Endometrial microvascular endothelial cells (primary cell): ENCODE measurements at regions not wholly inside any gene's neighbourhood (a gene's known extent, or its start where the extent isn't known, plus 50 kb on each side); places are given as distances from the start of the nearest gene placed in this dataset.
"Not testable (repeated sequence)": the region's sequence is repeated elsewhere in the genome, so short reads cannot be mapped to it uniquely, and the experiment has no call there.

Source experiments
- in situ Hi-C: cut with HindIII; loops from 2 replicates; pipeline ENCODE4 v1.10.0; 2017; ENCODE audit warnings: low sequenced_read_pairs, low pct_unique_long_range_greater_than_20kb; ENCODE audit errors: inconsistent ontology term

DNA sequence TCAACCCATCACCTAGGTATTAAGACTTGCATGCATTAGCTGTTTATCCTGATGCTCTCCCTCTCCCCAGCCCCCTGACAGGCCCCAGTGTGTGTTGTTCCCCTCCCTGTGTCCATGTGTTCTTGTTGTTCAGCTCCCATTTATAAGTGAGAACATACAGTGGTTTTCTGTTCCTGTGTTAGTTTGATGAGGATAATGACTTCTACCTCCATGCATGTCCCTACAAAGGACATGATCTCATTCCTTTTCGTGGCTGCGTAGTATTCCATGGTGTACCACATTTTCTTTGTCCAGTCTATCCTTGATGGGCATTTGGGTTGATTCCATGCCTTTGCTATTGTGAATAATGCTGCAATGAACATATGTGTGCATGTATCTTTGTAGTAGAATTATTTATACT lies 578.3 kb downstream of the ZNF608 start:
- in situ Hi-C loops = not testable (repeated sequence)

DNA sequence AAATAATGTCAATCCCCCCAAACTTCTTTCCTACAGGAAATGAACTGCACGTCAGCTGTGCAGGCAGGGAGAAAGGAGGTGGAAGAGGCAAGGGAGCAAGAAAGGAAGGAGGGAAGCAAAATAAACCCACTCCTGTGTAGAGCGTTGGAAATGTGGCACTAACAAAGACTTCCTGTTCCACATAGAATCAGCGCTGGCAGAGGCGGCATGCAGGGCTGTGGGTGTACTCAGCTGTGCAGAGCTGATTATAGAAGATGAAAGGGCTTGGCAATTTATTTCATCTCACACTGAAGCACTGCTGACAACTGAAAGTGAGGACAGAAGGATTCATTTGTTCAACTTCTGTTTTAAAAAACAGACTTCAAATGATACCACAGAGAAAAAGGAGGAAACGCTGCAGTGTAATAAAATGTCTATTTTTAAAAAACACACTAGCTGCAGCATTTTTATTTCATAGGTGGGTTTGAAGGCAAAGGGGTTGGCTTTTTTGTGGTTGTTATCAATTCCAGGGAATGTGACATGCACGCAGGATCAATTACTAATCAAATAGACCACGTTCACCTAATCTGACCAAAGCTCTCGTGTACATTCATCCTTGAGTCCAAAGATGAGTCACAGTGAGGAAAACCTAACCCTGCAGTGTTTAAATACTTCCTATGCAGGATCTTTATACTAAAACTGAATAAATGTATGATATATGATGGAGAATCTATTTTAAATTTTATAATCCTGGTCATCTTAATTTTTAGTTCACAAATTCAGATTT lies 583.5 kb downstream of the ZNF608 start:
- in situ Hi-C loops = no loop called here

DNA sequence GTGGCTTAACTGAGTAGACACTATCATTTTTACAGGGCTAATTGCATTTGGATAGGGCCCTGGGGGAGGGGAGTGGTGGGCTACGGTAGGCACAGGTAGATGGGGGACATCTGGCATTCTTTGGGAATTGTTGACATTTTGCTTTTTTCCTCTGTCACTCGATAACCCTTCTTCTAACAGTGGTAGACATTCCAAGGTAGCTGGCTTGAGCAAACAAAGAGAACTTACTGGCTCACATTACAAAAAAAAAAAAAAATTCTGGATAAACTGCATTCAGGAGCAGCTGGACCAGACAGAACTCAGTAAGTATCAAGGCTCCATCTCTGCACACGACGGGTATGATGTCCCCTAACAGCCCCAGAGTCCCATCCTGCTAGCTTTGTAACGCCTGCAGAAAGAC lies 585.2 kb downstream of the ZNF608 start:
- in situ Hi-C loops = no loop called here

DNA sequence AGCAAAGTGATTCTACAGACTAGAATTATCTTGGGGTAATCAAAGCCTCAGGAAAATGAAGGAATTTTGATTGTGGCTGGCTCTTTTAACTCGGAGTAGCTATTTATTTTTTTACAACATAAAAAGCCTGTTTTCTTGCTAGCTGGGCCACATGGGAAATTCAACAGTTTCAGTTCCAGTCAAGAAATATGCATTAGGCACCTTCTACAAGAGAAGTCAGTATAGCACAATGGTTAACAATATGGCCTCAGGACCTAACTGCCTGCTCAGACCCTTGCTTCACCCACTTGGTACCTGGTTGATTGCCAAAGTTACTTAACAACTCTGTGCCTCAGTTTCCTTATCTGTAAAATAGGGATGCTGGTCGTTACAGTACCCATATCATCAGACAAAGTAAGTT lies 586.2 kb downstream of the ZNF608 start:
- in situ Hi-C loops = no loop called here

DNA sequence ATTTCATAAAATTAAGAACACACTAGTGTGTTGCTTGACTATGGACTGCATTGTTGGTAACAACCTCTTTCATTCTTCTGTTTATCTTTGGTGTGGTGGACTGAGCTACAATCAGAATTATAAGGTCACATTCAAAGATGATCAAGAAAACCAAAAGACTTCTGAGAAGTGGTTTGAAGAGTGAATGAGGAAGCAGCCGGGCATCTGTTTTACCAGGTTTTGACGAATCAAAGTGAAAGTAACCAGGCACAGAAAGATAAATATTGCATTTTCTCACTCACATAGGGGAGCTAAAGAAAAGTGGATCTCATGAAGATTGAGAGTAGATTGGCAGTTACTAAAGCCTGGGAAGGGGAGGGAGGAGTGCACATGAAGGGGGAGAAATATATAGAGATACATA lies 589.1 kb downstream of the ZNF608 start:
- in situ Hi-C loops = no loop called here

DNA sequence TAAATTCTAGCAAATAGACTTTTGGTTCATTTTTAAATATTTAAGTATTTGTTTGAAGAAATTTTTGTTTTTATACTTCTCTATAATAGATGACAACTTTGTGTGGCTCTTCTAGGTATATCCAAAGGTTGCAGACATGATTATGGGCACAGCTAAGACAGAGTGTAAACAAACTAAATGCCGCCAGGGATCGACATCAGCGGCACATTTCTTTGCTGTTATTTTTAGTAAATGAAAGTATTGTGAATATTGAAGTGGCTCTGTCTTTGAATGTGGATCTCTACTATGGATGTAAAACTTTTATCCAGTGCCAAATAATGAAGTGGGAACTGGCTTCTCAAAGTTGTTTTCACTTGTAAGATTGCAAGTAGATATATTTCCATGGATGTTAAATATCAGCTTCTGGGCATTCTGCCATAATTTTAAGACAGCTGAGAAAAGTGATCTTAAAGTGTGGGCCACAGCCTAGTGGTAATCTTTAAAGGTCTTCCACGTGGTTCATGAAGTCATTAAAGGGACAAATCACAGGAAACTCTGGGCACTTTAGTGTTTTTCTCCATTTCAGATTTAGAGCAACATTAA lies 589.9 kb downstream of the ZNF608 start:
- in situ Hi-C loops = no loop called here

DNA sequence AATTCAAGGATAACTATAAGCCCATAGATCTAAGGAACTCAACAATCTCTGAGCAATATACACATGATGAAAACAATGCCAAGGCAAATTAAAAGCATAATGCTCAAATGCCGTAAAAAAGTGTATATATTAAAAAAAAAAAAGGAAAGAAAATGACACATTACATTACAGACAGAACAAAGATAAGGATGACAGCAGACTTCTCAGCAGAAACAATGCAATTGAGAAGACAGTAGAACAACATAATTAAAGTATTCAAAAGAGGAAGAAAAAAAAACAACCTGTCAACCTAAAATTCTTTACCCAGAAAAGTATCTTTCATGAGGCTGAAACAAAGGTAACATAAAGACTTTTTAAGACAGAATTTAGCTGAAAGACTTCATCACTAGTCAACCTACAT lies 591.7 kb downstream of the ZNF608 start:
- in situ Hi-C loops = no loop called here

DNA sequence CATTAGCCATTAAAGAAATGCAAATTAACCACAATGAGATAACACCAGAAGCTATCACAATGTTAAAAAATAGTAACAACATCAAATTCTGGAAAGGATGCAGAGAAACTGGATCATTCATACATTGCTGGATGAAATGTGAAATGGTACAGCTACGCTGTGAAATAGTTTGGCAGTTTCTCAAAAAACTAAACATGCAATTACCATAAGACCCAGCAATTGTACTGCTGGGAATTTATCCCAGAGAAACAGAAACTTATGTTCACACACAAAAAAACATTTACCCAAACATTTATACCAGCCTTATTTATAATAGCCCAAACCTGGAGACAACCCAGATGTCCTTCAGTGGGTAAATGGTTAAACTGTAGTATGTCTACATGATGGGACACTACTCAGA lies 592.9 kb downstream of the ZNF608 start:
- in situ Hi-C loops = no loop called here

DNA sequence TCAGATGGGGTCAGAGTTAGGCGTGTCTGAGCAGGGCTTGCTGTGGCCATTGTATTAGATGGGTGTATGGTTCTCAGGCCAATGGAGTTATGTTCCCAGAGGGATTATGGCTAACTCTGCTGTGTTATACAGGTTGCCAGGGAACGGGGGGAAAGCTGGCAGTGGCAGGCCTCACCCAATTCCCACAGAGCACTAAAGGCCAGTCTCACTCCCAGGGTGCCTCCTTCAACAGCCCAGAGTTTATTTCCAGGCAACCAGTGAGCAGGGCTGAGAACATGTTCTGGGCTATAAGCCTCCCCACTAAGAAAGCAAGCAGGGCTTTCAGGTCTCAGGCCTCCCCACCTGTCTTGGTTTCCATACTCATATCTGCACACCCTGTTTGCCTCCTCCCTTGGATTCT lies 597.9 kb downstream of the ZNF608 start:
- in situ Hi-C loops = no loop called here

DNA sequence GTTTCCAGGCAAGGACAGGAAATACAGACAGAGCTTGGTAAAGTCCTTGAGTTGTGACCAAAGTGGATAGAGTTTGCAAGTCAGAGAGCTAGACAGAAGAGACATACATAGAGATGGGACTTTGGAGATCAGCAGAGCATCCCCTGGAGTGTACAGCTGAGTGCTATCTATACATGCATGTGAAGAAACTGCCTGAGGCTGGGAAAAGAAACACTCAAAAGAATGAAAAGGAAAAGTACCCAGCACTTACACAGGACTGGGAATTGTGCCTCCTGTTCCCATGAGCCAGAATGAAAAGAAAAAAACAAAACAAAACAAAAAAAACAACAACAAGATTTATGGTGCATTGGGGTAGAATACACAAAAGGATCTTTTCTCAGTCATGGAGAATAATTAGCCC lies 606.4 kb downstream of the ZNF608 start:
- in situ Hi-C loops = no loop called here

DNA sequence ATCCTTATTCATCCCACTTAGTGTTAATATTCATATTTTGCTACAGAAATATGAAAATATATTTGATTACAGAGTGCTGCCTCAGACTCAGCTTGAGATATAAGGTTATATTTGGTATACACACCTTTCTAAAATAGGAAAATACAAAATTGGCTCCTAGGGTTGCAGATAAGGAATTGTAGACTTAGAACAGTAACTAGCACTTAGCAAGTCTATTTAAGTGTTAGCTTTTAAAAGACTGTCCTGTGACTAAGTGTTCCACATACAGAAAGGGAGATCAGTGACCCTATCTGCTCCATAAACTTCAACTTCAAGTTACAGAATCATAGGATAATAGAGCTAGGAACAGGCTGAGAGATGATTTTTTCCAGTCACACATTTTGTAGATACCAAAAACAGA lies 607.0 kb downstream of the ZNF608 start:
- in situ Hi-C loops = no loop called here

DNA sequence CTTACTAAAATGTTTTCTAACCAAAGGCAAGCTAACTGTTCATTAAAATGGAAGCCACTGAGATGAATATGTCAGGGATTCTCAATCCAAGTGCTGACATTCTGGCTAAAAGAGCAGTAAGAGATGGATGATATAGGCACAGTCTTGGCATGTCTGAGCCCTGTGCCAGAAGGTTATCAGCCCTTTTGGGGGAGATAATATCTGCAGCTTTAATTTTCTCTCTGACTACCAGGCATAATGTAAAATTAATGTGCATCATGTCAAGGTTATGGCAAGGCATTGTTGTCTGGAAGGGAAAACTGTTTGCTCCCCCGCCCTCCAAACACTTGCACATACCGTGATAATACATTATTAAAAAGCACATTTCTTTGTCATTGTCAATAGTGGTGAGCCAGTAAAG lies 609.8 kb downstream of the ZNF608 start:
- in situ Hi-C loops = no loop called here

DNA sequence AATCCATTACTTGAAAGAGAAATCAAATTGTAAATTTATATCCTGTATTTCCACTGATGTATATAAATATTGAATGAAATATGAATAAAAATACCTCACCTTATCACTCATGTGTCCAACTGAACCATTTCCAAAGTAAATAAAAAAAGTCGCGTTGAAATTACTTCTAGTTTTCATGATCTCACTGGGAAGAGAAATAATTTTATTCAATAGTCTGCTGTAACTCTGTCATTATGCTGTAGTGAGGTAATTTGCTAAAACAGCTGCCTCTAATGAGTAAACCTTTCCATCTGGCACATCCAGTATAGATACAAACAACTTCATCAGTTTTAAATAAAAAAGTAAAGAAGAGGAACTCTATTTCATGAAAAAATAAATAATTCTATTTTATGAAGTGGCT lies 611.5 kb downstream of the ZNF608 start:
- in situ Hi-C loops = no loop called here

DNA sequence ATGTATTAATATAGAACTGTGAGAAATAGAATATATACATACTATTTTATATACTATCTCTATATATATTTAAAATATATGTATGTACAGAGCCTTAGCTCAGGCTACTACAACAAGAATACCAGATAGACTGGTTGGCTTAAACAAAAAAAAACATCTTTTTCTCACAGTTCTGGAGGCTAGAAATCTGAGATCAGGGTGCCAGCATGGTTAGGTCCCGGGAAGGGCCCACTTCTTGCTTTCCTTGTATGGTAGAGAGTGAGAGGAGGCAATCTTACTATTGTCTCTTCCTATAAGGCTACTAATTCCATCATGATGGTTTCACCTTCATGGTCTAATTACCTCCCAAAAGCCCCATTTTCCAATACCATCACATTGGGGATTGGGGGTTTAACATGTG lies 613.0 kb downstream of the ZNF608 start:
- in situ Hi-C loops = no loop called here

DNA sequence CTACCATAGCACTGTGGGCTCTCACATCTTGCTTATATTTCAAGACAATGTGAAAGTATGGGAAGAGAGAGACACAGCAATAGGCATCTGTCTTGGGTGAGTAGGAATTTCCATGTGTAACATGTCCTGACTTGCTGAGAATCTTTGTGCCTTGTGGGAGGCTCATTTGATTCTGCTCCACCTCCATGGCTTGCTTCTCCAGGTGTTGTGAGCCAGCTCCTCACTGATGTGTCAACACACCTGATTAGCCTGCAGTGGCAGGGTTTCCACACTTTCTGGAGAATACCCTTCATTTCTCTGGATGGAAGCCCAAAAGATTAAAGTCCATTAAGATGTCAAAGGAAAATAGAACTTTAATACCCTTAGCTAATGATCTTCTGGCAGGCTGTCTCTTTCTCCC lies 613.6 kb downstream of the ZNF608 start:
- in situ Hi-C loops = no loop called here

DNA sequence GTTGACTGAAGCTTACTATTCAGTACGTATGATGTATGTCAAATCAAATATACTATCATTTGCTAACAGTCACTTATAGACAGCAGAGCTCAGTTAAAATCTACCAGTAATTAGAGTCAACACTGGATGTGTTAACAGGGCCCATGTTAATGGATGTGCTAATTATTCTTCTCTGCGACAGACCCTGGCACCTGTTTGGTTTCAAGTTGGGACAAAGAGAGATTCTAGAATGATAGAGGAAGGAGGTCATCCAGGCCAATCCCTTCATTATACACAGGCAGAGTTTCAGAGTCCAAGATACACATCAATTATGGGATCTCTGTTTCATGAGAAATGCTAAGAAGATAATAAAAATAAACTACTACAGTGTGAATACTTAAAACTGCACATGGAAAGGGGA lies 615.0 kb downstream of the ZNF608 start:
- in situ Hi-C loops = no loop called here

DNA sequence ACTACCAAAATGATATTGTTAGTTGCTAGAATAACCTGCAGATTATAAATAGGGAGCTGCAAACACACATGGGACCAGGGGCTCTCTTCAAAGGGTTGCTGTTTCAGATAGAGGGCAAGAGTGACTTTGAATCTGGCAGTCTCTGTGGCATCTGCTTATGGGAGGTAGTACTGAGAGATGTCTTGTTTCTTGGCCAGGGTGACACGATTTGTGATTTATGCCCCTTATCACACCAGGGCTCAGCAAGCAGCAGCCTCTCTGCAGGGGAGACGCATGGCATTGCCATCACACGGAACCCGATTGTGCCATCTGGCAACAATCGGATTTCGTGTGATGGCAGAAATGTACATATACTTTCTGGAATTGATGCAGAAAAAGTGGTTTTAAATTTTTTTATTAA lies 615.6 kb downstream of the ZNF608 start:
- in situ Hi-C loops = no loop called here

DNA sequence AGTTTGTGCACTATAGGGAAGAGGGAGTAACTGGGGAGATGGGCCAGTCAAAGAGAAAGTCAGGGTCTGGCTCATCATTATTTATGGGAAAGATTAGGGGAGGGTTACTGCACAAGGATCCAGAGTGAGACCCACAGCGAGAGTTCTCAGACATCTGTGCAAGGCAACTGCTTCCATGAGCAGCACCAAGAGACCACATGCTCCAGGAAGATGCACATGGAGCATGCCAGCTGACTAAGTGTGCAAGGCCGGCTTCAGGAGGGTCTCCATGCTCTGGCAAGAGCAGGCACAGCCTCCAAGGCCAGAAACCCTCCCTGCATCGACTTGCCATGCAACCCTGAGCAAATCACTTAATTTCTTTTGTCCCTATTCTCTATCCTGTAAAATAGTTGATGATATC lies 616.9 kb downstream of the CSNK1G3 start:
- in situ Hi-C loops = no loop called here

DNA sequence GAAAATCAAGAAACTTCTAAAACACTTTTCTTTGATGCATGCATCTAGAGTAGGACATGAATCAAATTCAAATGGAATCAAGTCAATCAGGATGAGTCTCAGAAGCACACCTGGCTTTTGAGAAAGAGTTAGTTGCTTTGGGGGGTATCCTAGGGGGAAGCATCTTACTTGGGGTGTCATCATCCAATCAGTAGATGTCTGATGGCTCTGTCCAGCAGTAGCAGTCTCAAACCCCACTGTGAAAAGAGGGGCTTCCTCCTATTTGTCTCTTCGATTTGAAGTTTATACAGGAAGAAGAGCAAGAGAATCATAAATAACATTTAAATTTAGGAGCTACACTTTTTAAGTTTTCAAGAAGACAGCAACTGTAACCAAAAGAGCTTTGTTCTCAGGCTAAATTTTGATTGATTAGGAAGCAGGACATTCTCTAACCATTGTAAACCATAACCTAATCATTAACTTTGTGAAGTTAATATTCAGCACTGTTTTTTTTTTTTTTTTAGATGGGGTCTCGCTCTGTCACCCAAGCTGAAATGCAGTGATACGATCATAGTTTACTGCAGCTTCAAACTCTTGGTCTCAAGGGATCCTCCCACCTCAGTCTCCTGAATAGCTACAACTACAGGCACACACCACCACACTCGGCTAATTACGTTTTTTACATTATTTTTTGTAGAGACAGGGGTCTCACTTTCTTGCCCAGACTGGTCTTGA lies 614.7 kb downstream of the CSNK1G3 start:
- in situ Hi-C loops = no loop called here

DNA sequence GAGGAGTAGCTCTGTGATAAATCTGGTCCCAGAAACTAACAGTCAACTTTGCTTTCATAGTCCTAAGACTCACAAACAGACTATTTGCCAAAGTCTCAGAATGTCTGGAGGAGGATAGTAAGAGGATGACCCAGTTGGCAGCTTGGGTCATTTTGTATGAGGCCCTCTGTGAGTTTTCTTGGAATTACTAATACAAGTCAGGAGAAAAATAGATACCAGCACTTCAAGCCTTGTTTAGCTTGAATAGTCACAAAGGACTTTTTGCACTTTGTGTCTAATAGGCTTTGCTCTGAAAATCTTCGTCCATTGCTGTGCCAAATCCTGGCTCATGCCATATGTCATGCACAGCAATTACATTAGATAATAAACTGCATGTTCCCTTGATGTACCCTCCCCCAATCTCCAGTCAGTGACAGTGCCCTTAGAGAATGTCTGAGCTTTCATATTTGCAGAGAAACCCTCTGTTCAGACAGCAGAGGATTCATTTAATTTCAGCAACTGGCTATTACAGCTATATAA lies 612.8 kb downstream of the CSNK1G3 start:
- in situ Hi-C loops = no loop called here
